ENCODE measurements at regions not wholly inside any gene's neighbourhood (a gene's known extent, or its start where the extent isn't known, plus 50 kb on each side); places are given as distances from the start of the nearest gene placed in this dataset.

DNA sequence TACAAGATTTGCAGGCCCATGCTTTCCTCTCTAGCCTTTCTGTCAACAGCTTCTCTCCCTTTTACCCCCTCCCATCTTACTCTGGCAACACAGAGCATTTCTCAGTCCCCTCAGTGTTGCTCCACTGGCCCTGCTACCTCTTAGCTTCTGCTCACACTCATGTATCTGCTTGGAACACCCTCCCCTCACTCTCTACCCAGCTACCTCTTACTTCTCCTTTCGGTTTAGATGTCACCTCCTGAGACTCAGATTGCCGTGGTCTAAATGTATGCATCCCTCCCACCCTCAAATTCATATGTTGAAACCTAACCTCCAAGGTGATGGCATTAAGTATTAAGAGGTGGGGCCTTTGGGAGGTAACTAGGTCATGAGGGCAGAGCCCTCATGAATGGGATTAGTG is 80.1 kb downstream of the FOXD2 start:
- H3K27me3 Mint-ChIP-seq, result peaks cover 49% of the 10 kb centered on the region
- H3K9me3 Mint-ChIP-seq, result peaks cover 5% of the 10 kb centered on the region
- no peak for DNase-seq (ENCODE audit: extremely low spot score, unreplicated experiment)
- TF ChIP-seq, protein P1, sequence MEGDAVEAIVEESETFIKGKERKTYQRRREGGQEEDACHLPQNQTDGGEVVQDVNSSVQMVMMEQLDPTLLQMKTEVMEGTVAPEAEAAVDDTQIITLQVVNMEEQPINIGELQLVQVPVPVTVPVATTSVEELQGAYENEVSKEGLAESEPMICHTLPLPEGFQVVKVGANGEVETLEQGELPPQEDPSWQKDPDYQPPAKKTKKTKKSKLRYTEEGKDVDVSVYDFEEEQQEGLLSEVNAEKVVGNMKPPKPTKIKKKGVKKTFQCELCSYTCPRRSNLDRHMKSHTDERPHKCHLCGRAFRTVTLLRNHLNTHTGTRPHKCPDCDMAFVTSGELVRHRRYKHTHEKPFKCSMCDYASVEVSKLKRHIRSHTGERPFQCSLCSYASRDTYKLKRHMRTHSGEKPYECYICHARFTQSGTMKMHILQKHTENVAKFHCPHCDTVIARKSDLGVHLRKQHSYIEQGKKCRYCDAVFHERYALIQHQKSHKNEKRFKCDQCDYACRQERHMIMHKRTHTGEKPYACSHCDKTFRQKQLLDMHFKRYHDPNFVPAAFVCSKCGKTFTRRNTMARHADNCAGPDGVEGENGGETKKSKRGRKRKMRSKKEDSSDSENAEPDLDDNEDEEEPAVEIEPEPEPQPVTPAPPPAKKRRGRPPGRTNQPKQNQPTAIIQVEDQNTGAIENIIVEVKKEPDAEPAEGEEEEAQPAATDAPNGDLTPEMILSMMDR (conservative IDR thresholded peaks at IDR 0.05), result no peak
- no peak overlapping the region for H3K27ac Mint-ChIP-seq
- peaks cover 11% of the 10 kb centered on the region for H3K4me1 Mint-ChIP-seq (ENCODE audit: unreplicated experiment)
- H3K4me3 Mint-ChIP-seq, result no peak overlapping the region
- H3K36me3 Mint-ChIP-seq, result peaks cover 4% of the 10 kb centered on the region

DNA sequence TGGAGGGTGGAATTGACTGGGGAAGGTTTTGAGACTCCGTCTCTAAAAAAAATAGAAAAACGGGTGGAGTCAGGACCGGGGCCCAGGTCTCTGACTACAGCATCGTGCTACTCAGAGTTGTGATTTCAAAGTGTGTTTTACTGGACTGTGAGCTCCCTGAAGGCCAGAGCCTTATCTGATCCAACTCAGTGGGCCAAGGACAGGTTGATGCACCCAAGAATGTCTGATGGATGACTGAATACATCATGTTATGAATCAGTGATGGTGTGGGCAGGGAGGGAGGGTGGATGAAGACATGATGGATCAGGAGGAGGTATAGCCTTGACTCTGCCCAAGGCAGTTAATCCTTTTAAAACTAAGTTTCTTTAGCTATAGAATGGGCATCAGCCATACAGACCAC is 81.6 kb downstream of the FOXD2 start:
- Mint-ChIP-seq H3K9me3 (peaks cover 4% of the 10 kb centered on the region), H3K4me1 (ENCODE audit: unreplicated experiment) (peaks cover 22% of the 10 kb centered on the region), H3K4me3 (no peak overlapping the region), H3K27me3 (peaks cover 50% of the 10 kb centered on the region), H3K27ac (no peak overlapping the region), H3K36me3 (peaks cover 3% of the 10 kb centered on the region)
- no peak for DNase-seq (ENCODE audit: extremely low spot score, unreplicated experiment)
- TF ChIP-seq, protein P1 (conservative IDR thresholded peaks at IDR 0.05), result no peak

DNA sequence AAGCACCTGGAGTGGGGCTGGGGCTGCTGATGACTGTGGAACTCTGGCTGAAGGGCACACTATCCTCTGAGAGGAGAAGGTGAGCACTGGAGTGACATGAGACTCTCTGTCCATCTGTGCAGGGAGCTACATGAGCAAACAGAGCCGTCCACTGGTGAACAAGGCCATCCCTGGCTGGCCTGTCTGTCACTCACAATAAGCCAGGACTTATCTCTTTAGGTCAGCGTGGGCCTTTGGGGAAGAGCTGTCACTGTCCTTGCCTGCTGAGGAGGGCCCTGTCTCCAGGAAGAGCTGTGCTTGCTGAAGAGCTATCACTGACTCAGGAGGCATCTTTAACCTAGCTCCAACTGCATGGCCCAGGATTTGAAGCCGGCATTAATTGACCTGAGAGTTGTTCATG is 82.1 kb downstream of the FOXD2 start:
- Mint-ChIP-seq H3K4me1 (ENCODE audit: unreplicated experiment) (peaks cover 18% of the 10 kb centered on the region), H3K36me3 (no peaks in the 10 kb centered on the region), H3K4me3 (no peak overlapping the region), H3K27me3 (peaks cover 51% of the 10 kb centered on the region), H3K27ac (no peak overlapping the region), H3K9me3 (no peaks in the 10 kb centered on the region)
- no peak for DNase-seq (ENCODE audit: extremely low spot score, unreplicated experiment)
- TF ChIP-seq, protein P1 (conservative IDR thresholded peaks at IDR 0.05), result no peak

DNA sequence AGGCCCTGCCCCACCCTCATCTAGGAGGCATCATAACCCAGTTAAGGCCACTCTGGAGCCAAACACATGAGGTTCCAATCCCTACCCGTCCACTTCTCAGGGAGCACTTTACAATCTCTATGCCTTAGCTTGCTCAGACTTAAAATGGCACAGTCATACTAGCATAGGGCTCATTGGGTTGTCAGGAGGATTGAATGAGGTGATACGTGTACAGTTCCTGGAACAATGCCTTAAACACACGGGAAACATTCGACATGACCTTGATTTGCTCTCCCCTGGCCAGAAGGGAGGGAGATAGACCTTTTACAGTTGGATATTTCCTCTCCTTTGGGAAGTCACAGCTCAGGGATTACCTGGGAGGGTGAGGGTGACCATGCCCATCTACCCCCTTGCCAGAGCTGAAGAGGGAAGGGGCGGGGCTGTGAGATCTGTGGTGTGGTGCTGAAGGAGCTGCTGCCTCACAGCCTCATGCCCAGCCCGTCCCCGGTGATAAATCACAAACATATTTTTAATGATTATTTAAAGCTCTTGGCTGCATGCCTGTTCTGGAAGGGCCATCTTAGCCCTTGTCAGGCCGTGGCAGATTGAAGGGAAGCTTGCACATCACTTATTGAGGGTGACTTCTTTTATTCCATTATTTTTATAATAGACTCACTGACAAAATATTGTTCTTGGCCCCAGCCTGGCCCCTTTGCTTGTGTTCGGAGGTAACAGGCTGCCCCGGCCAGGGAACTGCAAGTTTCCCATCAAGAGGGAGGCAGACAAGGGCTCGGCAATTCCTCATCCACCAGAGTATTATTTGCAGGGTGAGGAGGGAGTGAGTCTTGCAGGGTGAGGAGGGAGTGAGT is 83.4 kb downstream of the FOXD2 start:
- Mint-ChIP-seq H3K4me3 (no peak overlapping the region), H3K4me1 (ENCODE audit: unreplicated experiment) (peaks cover 18% of the 10 kb centered on the region), H3K27ac (no peak overlapping the region), H3K27me3 (peaks cover 57% of the 10 kb centered on the region), H3K36me3 (no peaks in the 10 kb centered on the region), H3K9me3 (no peaks in the 10 kb centered on the region)
- TF ChIP-seq, protein P1 (conservative IDR thresholded peaks at IDR 0.05), result no peak
- DNase-seq (ENCODE audit: extremely low spot score, unreplicated experiment), result no peak

DNA sequence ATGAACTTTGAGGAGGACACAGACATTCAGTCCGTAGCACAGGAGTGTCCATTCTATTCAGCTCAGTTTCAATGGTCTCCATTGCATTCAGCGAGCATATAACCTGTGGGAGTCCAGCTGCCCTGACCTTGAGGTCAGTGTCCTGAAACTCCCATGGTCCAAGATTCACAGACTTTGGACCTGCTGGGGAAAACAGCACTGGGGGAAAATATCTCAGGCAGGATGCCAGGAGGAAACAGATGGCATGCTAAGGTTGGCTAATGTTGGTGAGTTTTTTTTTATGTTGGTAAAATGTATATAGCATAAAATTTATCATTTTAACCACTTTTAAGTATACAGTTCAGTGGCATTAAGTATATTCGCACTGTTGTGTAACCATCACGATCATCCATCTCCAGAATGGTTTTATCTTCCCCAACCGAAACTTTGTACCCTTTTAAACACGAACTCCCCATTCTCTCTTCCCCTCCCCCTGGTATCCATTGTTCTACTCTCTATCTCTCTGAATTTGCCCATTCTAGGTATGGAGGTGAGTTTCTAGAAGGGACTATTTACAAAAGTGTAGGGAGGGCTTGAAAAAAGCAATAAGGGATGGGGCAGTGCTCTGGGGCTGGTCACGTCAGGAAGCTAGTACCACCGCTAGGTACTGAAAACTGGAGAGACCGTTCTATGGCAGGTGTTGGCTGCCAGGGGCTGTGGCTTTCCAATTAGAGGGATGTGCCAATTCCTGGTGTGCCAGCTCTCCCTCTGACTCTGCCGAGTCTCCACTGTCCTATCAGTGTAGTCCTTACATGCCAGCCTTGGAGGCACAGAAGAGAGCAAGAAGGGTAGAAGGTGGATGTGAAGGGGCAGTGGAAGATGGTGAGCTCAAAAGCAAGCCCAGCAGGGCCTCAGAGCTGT is 85.3 kb downstream of the FOXD2 start:
- peaks cover 55% of the 10 kb centered on the region for H3K27me3 Mint-ChIP-seq
- no peak overlapping the region for H3K4me3 Mint-ChIP-seq
- H3K4me1 Mint-ChIP-seq (ENCODE audit: unreplicated experiment), result peaks cover 18% of the 10 kb centered on the region
- no peak for DNase-seq (ENCODE audit: extremely low spot score, unreplicated experiment)
- H3K9me3 Mint-ChIP-seq, result peaks cover 3% of the 10 kb centered on the region
- H3K36me3 Mint-ChIP-seq, result no peaks in the 10 kb centered on the region
- TF ChIP-seq, protein P1 (conservative IDR thresholded peaks at IDR 0.05), result no peak
- H3K27ac Mint-ChIP-seq, result no peak overlapping the region
